GM21717 (cell line): ENCODE measurements at regions not wholly inside any gene's neighbourhood (a gene's known extent, or its start where the extent isn't known, plus 50 kb on each side); places are given as distances from the start of the nearest gene placed in this dataset.

Experiments used
- ATAC-seq: cut with Tn5 transposase; IDR thresholded peaks from one replicate; pipeline ENCODE4 v1.9.1; 2021; ENCODE audit warnings: mild to moderate bottlenecking, moderate library complexity; ENCODE audit not compliant: unreplicated experiment

DNA sequence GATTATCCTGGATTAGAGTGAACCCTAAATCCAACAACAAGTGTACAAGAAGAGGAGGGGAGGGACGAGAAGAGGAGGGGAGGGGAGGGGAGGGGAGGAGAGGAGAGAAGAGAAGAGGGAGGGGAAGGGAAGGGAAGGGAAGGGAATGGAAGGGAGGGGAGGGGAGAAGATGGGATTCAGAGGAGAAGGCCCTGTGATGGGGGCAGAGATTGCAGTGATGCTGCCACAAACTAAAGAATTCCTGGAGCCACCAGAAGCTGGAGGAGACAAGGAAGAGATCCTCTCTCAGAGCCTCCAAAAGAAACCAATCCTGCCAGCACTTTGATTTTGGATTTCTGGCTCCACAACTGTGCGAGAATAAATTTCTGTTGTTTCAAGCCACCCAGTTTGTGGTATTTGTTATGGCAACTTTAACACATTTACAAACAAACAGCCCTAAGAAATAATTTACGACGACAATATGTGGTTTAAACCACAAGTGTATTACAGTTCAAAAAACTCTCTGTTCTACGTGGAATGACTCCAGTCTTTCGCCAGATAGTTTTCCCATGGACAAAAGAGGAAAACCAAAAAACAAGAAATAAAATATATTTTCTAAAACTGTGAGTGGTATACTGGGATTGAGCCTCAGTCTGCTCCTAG lies 235.4 kb downstream of the HDGFL1 start:
- ATAC-seq, result no peak

DNA sequence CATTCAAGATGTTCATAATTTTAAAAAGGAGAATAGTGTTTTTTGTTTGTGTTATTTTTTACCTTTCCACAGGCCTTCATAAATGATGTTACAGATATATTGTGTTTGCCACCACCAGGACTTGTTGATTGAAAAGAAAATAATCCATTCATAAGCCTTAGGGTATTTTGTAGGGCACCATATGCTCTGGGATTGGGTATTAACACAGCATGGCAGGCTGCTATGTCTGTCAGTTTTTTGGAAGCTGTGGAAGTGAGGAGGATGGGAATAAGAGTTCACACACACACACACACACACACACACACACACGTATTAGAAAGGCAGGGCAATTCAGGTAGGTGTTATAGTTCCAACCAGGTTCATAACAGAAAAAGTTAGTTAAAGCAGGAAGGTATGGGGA lies 237.9 kb downstream of the HDGFL1 start:
- no peak for ATAC-seq

DNA sequence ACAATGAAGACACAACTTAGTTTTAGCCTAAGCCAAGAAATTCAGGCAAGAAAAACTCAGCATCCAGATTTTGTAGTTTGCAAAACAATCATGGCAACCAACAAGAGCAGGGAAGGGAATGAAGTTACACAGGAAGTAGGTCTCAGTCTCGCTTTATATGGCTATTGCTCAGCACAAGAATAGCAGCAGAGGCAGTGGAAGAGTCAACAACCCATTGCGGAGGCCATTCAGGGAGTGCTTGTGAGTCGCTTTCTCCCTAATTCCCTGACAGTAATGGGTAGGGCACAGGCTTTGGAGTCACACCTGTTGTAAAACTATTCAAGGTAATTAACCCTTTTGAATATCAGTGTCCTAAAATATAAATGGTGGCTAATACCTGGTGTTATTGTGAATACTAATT lies 238.5 kb downstream of the HDGFL1 start:
- no peak for ATAC-seq

DNA sequence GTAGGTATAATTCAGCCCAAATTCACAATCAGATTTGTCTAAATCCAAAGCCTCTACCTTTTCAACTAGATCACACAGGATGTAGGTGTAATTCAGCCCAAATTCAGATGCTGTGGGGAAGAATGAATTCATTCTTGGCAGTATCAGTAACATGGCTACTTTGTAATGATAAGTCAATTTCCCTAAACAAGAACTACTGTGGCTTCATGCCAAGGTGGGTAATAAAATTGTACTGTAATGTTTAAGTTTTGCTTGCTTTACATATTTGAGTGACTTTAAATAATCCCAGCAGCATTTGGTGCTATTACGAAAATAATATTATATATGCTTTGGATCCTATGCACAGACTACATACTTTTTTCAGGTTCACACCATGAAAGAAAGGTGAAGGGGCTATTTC lies 239.1 kb downstream of the HDGFL1 start:
- ATAC-seq, result no peak

DNA sequence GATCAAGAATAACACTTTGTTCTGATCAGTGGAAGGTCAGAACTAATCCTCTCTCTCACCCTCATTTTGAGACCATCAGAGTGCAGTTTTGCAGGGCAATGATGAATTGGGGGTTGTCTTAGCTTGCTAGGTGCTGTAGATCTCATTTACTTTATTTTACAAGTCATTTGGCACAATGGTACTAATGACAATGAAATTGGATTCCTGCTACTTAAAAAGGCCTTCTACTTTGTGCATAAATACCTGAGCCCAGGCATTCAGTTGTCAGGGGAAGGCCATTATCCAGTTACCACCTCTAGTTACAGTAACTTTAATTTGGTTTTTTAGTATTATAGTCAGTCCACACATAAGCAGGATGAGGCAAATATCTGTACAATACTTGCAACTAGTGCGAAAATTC lies 240.0 kb downstream of the HDGFL1 start:
- ATAC-seq, result no peak

DNA sequence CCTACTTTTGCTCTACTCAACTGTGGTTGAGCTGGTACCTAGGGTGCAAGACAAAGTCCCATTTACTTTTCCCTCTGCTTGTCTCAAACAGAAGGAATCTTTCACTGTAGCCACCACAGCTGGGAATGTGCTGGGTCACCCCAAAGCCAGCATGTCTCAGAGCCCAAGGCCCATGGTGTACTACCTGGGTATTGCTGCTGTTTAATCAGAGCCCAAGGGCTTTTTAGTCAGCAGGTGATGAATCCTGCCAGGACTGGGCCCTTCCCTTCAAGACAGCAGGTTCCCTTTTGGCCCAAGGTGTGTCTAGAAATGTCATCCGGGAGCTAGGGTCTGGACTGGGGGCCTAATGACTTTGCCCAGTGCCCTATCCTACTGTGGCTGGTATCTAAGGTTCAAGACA lies 249.8 kb downstream of the HDGFL1 start:
- ATAC-seq, result no peak

DNA sequence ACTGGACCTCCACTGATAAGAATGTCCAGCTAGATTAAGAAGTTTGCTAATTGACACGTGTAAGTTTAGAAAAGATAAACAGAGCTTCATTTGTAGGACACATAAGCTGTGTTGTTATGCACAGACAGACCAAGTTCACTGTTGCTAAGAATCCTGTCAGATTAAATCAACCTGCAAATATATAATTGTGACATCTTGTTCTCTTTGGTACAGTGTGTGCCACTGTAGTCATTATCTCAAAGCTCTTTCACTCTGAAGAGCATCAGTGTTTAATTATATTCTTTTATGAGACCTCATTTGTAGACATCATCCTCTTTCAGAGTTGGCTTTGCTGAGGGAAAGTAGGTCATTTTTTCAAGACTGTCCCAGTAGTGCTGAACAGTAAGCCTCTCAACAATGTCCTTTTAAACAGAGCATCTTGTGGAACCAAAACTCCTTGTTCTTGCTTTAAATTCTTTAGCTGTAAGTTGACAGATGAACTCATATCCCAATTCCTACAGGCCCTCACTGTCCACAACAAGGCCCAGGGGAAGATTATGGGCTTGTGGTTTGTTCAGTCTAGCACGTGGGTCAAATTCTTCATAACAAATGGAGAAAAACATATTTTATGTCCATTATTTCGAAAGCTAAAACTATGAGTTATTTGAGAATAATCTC lies 252.4 kb downstream of the HDGFL1 start:
- ATAC-seq, result no peak

DNA sequence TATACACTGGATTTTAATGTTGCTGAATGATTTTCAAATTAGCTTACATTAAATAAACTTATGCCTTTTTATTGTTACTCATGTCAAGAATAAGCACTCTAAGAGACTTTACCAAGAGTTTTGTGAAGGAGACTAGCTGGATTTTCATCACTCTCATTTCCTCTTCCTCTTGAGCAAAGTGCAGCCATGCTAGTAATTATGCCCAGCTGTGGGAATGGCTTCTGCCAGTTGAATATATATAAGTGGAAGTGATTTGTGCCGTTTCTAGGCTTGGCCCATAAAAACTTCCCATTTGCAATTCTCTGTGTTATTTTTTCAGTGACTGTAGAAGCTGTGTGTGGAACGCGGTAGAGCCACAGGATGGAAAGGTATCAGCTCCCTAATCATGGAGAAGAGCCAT lies 255.8 kb downstream of the HDGFL1 start:
- ATAC-seq, result no peak

DNA sequence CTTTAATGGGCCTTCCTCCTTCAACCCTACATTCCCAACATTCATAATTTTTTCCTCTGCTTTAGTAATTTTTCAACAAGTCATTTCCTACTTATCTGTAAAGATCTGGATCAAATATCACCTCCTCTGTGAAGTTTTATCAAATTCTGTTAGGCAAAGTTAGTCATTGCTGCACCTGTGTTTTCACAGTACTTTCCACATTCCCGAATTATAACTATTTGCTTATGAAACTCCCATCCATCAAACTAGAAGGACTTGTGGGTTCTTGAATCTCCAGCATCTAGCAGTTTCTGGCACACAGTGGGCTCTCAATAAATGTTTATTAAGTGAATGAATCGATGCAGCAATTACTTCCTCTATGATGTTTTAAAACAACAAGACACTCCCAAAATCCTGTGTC lies 257.6 kb downstream of the HDGFL1 start:
- no peak for ATAC-seq

DNA sequence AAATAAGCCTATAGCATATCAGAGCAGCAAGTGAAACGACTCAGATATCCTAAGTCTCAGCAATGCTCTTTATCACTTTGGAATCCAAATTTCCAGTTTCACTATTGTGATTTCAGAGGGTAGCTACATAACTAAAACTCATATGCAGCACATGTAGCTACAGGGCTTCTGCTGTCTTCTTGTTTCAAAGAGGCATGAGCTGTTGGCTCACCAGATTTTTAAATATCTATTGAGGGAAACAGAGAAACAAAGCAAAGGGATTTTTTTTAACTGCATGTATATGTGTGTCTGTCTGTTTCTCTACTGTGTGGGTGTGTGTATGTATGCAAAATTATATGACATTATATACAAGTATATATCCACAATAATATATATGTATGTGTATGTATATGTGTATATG lies 258.4 kb downstream of the HDGFL1 start:
- ATAC-seq, result no peak

DNA sequence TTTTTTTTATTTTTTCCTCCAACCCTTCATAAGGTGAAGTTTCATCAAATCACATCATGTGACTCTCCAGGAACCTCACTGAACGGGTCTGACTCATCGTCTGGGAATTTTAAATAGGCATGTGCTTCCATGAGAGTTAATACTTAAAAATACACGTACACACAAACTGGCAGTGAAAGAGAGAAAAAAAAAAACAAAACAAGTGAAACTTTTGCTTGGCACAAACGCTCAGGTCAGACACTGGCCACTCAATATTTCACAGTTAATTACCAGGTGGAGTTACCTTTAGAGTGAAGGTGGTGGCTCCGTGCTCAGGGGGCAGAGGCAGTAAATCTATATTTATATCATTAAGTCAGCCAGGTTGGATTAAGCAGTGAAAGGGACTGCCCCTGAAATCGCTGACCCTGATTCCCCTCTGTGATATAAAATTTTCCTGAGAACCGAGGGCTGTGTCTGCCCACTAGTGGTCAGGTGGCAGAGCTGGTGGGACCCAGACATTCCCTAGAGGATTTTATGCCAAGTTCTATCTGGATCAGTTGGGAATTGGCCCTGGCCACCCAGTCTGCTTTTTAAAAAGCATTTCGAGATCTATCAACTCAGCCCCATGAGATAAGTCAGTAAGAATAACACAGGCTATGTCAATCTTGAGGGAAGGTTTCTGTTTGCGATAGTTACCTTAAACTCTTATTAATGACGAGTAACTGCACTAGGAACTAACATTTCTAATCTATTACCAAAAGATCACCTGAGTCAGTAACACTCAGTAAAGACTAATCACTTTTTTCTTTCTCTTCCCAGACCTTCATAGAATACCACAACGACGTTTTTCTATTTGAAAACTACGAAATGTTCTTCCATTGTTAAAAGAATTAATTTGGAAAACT lies 259.1 kb downstream of the HDGFL1 start:
- no peak for ATAC-seq

DNA sequence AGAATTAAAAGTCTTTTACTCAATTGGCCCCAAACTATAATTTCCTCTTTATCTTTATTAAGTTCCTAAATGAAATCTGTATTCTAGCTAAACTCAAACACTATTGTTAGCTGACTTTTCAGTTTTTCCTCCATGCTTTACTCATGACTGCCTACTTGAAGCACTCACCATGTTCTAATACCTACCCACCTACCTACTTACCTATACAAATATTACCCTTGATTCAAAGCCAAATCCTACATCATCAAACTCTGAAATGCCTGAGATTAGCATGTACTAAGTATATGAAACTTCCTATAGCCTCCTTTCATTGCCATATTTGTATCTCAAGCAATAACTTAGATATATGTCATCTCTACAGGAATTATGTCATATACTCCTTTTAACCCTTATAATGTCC lies 259.7 kb downstream of the HDGFL1 start:
- no peak for ATAC-seq

DNA sequence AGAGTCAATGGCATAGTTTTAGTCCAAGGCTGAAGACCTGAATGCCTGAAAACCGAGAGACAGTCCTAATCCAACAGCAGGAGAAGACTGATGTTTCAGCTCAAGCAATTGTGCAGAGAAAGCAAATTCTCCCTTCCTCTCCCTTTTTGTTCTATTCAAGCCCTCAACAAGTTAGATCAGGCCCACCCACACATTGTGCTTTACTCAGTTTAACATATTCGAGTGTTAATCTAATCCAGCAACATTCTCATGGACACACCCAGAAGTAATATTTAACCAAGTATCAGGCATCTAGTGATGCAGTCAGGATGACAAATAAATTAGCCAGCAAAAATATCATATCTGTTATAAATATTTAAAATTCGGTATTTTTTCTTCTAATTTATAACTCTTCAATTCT lies 261.1 kb downstream of the HDGFL1 start:
- ATAC-seq, result no peak

DNA sequence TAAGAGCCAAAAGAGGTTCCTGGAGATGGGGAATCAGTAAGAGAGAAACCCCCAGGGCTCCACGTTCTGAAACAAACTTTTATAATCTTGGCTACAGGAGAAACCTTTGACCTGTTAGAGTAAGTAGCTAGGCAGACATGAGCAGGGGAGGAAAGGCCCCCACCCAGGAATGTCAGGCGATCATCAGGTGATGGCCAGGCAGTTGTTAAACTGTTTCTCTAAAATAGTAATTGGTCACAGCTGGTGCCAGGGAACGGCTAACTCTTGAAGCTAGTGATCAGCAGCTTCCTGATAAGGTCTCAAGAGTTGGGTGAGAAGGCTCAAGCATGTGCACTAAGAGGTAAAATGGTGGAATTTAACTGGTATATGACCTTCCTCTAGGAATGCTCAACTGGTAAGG lies 263.8 kb downstream of the HDGFL1 start:
- no peak for ATAC-seq

DNA sequence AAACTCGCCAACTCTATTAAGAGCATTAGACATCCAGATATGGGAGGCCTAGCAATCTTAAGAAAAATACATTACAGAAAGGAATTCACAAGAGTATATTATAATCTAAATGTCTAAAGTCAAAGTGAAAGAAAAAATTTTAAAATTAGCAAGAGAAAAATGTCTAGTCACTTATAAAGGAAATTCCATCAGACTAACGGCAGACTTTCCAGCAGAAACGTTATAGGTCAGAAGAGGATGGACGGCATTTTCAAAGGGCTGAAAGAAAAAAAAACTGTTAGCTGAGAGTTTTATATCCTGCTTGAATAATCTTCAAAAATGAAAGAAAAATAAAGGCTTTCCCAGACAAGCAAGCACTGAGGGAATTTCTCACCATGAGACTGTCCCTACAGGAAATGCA lies 269.0 kb downstream of the HDGFL1 start:
- no peak for ATAC-seq

DNA sequence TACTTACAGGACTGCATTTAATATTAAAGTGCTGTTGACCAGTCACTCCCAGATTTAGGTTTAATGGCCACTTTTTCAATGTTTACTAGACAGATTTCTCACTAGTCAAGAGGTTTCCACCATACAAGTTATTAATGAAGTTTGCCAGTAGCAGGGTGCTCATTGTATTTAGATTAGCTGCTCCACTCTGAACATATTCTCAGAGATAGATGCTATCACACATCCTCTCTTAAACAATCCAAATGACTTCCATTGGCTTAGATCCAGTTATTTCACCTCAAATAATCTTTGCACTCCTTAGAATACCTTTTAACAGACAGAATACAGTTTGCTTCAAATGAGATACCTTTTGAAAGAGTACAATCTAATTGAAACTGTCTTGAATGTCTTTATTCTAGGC lies 276.1 kb downstream of the HDGFL1 start:
- no peak for ATAC-seq

DNA sequence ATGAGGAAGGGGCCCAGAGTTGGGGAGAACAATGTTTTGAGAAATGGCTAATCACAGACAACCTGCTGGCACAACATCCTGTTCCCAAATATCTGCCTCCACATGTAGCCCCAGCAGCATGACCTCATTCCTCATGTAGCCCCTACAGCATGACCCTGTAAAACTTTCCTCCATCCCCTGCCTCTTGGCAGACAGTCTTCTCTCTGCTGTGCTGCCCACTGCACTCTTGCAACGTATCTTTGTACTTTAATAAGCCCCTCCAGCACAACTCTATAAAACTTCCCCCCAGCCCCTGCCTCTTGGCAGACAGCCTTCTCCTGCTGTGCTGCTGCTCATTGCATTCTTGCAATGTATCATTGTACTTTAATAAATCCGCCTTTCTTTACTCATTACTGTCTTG lies 278.8 kb downstream of the HDGFL1 start:
- no peak for ATAC-seq

DNA sequence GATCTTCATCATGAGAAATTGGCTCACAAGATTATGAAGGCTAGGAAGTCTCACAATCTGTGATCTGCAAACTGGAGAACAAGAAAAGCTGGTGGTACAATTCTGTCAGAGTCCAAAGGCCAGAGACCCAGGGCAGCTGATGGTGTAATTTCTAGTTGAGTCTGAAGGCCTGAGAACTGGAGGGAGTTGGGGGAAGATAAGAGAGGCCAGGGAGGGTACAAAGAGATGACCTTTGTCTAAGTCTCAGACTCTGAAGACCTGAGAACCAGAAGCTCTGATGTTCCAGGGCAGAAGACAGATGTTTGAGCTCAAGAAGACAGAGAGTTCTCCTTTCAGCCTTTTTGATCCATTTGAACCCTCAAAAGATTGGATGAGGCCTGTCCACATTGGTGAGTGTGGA lies 280.6 kb downstream of the HDGFL1 start:
- ATAC-seq, result no peak

DNA sequence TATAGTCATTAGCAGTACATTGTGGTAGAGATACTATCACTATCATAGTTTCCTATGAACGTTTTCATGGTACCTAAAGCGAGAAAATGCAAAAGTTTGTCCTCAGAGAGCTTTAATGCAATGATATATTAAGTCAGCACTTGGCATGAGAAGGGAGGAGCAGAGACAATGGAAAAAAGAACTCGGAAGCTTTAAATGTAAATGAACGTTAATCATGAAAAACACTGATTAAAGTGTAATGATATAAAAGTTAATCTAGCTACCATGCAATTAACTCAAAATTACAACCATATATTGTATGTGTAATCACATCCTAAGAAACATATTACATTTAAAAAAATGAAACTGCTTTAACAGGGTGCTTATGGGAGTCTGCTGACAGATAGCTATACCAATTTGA lies 282.7 kb downstream of the HDGFL1 start:
- ATAC-seq, result no peak

DNA sequence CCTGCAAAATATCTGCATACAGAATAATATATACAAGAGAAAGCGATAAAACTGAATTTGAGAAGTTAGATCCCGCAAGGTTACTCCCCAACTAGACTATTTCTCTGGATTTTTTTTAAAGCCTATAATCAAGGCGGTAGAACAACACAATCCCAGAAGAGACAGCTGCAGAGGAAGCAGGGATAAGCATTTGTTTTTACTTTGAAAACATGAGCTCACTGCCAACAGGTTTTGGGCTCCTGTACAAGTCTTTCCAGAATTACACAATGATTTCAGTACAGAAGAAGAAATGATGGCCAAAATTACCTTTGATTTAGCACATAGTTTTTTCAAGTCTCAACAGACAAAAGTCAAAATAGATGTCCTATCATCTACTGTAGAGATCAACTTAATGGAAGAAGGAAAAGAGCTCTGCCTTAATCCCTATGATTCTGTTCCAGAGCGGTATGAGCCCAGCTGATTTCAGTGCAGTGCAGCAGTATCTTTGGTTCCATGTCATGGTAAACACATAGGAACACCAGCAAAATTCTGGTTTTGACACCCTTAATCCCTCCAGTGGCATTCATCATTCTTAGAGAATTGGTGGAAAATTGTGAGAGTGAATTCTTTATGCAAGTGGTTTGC lies 304.3 kb downstream of the HDGFL1 start:
- no peak for ATAC-seq

DNA sequence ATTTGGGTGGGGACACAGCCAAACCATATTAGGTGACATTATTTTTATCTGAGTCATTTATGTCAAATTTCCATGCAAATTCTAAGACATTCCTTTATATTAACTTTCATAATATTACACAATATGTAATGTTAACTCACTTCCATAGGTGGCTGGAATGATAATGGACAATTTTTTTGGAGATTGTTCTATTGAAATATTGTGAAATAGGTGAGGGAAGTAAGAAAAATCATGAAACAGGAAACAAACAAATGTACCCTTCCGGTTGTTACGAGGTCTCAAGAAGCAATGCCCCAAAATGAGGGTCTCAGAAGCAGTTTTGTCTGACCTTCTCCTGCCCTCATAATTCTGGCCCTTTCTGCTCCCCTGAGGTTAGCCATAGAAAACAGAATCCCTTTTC lies 306.5 kb downstream of the HDGFL1 start:
- no peak for ATAC-seq

DNA sequence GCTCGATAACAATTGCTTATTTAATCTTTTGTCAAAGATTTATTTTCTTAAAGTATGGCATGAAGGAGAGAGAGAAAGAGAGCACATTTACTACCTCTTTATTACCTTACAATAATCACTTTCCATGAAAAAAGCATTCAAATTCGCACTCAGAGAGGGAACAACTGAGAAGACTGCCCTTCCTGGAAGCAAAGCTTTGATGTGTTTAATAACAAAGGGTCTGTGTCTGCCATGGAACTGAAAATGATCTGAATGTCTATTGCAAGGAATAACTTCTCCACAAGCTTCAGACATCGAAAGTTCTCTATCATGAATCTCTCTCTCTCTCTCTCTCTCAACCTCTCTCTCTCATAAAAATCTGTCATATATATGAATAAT lies 308.9 kb downstream of the HDGFL1 start:
- no peak for ATAC-seq
